Calu3 (cell line): ENCODE measurements at regions not wholly inside any gene's neighbourhood (a gene's known extent, or its start where the extent isn't known, plus 50 kb on each side); places are given as distances from the start of the nearest gene placed in this dataset.
"Not testable (repeated sequence)": the region's sequence is repeated elsewhere in the genome, so short reads cannot be mapped to it uniquely, and the experiment has no call there.

Experiments
- BruUV-seq: library from RNA; stranded (reverse); fragments of 400-500 nt; replicated peaks from 2 replicates; lab custom pipeline; 2021; lab: Mats Ljungman, UMichigan
- CTCF ChIA-PET: fragments of 300-600 bp; sonication (Branson Sonifier 250); formaldehyde crosslinking; loops from one replicate; lab custom pipeline; 2022; ENCODE audit warnings: antibody characterized with exemption; lab: Charles Lee
- DNase-seq: peaks from one replicate; pipeline ENCODE4 v3.0.0; 2022
- H3K27ac Mint-ChIP-seq: one replicate; pipeline ENCODE4 v1.8.0; 2022; ENCODE audit warnings: mixed read lengths; ENCODE audit not compliant: unreplicated experiment
- H3K27me3 Mint-ChIP-seq: one replicate; pipeline ENCODE4 v1.8.0; 2022; ENCODE audit warnings: mixed read lengths; ENCODE audit not compliant: unreplicated experiment
- H3K36me3 Mint-ChIP-seq: one replicate; pipeline ENCODE4 v1.8.0; 2022; ENCODE audit warnings: mild to moderate bottlenecking, moderate library complexity, mixed read lengths; ENCODE audit not compliant: insufficient read depth, unreplicated experiment
- H3K4me1 Mint-ChIP-seq: one replicate; pipeline ENCODE4 v1.8.0; 2022; ENCODE audit warnings: mild to moderate bottlenecking, low read depth, mixed read lengths; ENCODE audit not compliant: unreplicated experiment
- H3K4me3 Mint-ChIP-seq: one replicate; pipeline ENCODE4 v1.8.0; 2022; ENCODE audit warnings: mild to moderate bottlenecking, low read depth, moderate library complexity, mixed read lengths; ENCODE audit not compliant: unreplicated experiment
- H3K9me3 Mint-ChIP-seq: one replicate; pipeline ENCODE4 v1.8.0; 2022; ENCODE audit warnings: low read depth, mixed read lengths; ENCODE audit not compliant: unreplicated experiment
- CTCF ChIP-seq: fragments of 200-600 bp; IDR thresholded peaks from one replicate; pipeline ENCODE4 v1.8.0; 2022; ENCODE audit warnings: antibody characterized with exemption; ENCODE audit not compliant: unreplicated experiment
- intact Hi-C: fragments of 100-400 bp; cut with micrococcal nuclease; formaldehyde crosslinking; loops from one replicate; pipeline ENCODE4 v1.10.0; 2022; ENCODE audit not compliant: unreplicated experiment

GRCh38 chr12:28755027-28755426 is 394.1 kb upstream of the FAR2 start:
- no TSS peak for BruUV-seq
- H3K4me1 Mint-ChIP-seq = no peaks in the 10 kb centered on the region
- CTCF ChIA-PET = no interaction called here

DNA sequence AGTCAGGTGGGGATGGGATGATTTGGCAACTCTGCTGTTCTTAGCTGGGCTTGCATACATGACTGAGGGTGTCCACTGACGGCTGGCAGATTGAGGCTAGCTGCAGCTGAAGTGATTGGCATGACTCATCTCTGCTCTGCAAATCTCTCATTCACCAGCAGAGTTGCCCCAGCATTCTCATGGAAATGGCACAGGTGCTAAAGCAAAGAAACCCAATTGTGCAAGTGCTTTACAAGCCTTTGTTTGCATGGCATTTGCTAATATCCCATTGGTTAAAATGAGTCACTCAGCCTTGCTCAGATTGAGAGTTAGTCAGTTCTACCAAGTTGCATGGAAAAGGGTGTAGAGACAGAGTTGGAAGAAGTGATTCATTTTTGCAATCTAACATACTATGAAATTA is 389.7 kb upstream of the FAR2 start:
- DNase-seq = peak; percentile 34
- no peak overlapping the region for H3K27ac Mint-ChIP-seq

More at GRCh38 chr12:28755027-28755426, 394.1 kb upstream of the FAR2 start:
- Mint-ChIP-seq H3K4me3 (no peak overlapping the region), H3K9me3 (peaks cover 6% of the 10 kb centered on the region), H3K36me3 (peaks cover 4% of the 10 kb centered on the region), H3K27ac (no peak overlapping the region), H3K27me3 (no peaks in the 10 kb centered on the region)
- DNase-seq = no peak
- intact Hi-C loops = no loop called here
- no peak for TF ChIP-seq CTCF

GRCh38 chr12:28760040-28760903 is 388.8 kb upstream of the FAR2 start:
- DNase-seq, H3K27ac Mint-ChIP-seq, H3K9me3 Mint-ChIP-seq, H3K27me3 Mint-ChIP-seq, intact Hi-C loops, H3K4me1 Mint-ChIP-seq, H3K36me3 Mint-ChIP-seq, CTCF ChIA-PET, BruUV-seq, H3K4me3 Mint-ChIP-seq: not testable (repeated sequence)

More for the DNA sequence above, 389.7 kb upstream of the FAR2 start:
- CTCF ChIA-PET = no interaction called here
- no peak overlapping the region for H3K4me3 Mint-ChIP-seq
- H3K4me1 Mint-ChIP-seq = no peaks in the 10 kb centered on the region
- H3K36me3 Mint-ChIP-seq = peaks cover 4% of the 10 kb centered on the region
- TF ChIP-seq CTCF = no peak
- BruUV-seq = no TSS peak
- intact Hi-C loops = no loop called here
- no peaks in the 10 kb centered on the region for H3K27me3 Mint-ChIP-seq
- peaks cover 7% of the 10 kb centered on the region for H3K9me3 Mint-ChIP-seq

DNA sequence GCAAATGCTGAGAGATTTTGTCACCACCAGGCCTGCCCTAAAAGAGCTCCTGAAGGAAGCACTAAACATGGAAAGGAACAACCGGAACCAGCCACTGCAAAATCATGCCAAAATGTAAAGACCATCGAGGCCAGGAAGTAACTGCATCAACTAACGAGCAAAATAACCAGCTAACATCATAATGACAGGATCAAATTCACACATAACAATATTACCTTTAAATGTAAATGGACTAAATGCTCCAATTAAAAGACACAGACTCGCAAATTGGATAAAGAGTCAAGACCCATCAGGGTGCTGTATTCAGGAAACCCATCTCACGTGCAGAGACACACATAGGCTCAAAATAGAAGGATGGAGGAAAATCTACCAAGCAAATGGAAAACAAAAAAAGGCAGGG is 387.2 kb upstream of the FAR2 start:
- intact Hi-C loops, H3K27me3 Mint-ChIP-seq, H3K4me1 Mint-ChIP-seq, H3K27ac Mint-ChIP-seq, BruUV-seq, H3K36me3 Mint-ChIP-seq, CTCF ChIA-PET, DNase-seq, H3K4me3 Mint-ChIP-seq, H3K9me3 Mint-ChIP-seq: not testable (repeated sequence)

GRCh38 chr12:28766398-28766797 is 382.7 kb upstream of the FAR2 start:
- no peak overlapping the region for H3K27ac Mint-ChIP-seq
- CTCF ChIA-PET = no interaction called here
- no peak for DNase-seq
- no peak overlapping the region for H3K4me3 Mint-ChIP-seq
- TF ChIP-seq CTCF = no peak
- intact Hi-C loops = no loop called here
- H3K9me3 Mint-ChIP-seq = peaks cover 2% of the 10 kb centered on the region
- H3K4me1 Mint-ChIP-seq = peaks cover 26% of the 10 kb centered on the region
- H3K36me3 Mint-ChIP-seq = no peaks in the 10 kb centered on the region
- H3K27me3 Mint-ChIP-seq = no peaks in the 10 kb centered on the region
- no TSS peak for BruUV-seq
